PC-9 (cell line): ENCODE measurements at regions not wholly inside any gene's neighbourhood (a gene's known extent, or its start where the extent isn't known, plus 50 kb on each side); places are given as distances from the start of the nearest gene placed in this dataset.

Experiments
- BruUV-seq: library from RNA; stranded (reverse); fragments of 400-500 nt; replicated peaks from 2 replicates; lab custom pipeline; 2021; lab: Mats Ljungman, UMichigan
- CTCF ChIA-PET: fragments of 300-600 bp; sonication (Branson Sonifier 250); formaldehyde crosslinking; loops from one replicate; lab custom pipeline; 2022; ENCODE audit warnings: antibody characterized with exemption; lab: Charles Lee
- POLR2A ChIA-PET: fragments of 300-600 bp; sonication (Branson Sonifier 250); formaldehyde crosslinking; loops from one replicate; lab custom pipeline; 2022; ENCODE audit warnings: antibody characterized with exemption; ENCODE audit not compliant: unreplicated experiment; lab: Charles Lee
- DNase-seq, 2 experiments: peaks; one replicate each; pipeline versions ENCODE4 v3.0.0 to v3.0.0-alpha.2; 2015 to 2022; ENCODE audit warnings: mixed read lengths in 1 of 2
- H2AFZ ChIP-seq: fragments of 200-600 bp; sonication (generic); 2 replicates; pipeline ENCODE4 v1.8.1; 2017; ENCODE audit warnings: antibody characterized with exemption
- H3F3A ChIP-seq: fragments of 200-600 bp; sonication (generic); 2 replicates; pipeline ENCODE4 v1.8.1; 2017; ENCODE audit warnings: antibody characterized with exemption, mild to moderate bottlenecking, low read depth; ENCODE audit not compliant: insufficient read depth
- H3K27ac ChIP-seq: fragments of 200-600 bp; sonication (generic); 2 replicates; pipeline ENCODE4 v1.6.1; 2016; ENCODE audit warnings: mixed run types
- H3K27me3 ChIP-seq: fragments of 200-600 bp; sonication (generic); 2 replicates; pipeline ENCODE4 v1.6.1; 2016; ENCODE audit warnings: low read depth, mixed run types; ENCODE audit not compliant: insufficient read depth
- H3K36me3 ChIP-seq: fragments of 200-600 bp; sonication (generic); 2 replicates; pipeline ENCODE4 v1.6.1; 2016; ENCODE audit warnings: low read depth, mixed run types
- H3K4me1 ChIP-seq: fragments of 200-600 bp; sonication (generic); replicated peaks from 2 replicates; pipeline ENCODE4 v1.6.1; 2016; ENCODE audit warnings: mixed run types; ENCODE audit not compliant: insufficient read depth
- H3K4me2 ChIP-seq: fragments of 200-600 bp; sonication (generic); 2 replicates; pipeline ENCODE4 v1.6.1; 2017; ENCODE audit warnings: mixed run types
- H3K4me3 ChIP-seq: fragments of 200-600 bp; sonication (generic); 2 replicates; pipeline ENCODE4 v1.6.1; 2016; ENCODE audit warnings: mixed run types
- H3K79me2 ChIP-seq: fragments of 200-600 bp; sonication (generic); 2 replicates; pipeline ENCODE4 v1.6.1; 2017; ENCODE audit warnings: low read depth, mixed run types
- H3K9me2 ChIP-seq: fragments of 200-600 bp; sonication (generic); 2 replicates; pipeline ENCODE4 v1.8.1; 2017; ENCODE audit warnings: mild to moderate bottlenecking; ENCODE audit not compliant: insufficient read depth
- H3K9me3 ChIP-seq: fragments of 200-600 bp; sonication (generic); 2 replicates; pipeline ENCODE4 v1.8.1; 2016; ENCODE audit warnings: low read depth; ENCODE audit not compliant: insufficient read depth
- H4K20me1 ChIP-seq: fragments of 200-600 bp; sonication (generic); 2 replicates; pipeline ENCODE4 v1.8.1; 2017; ENCODE audit not compliant: insufficient read depth
- EZH2 ChIP-seq: fragments of 200-600 bp; sonication (generic); IDR thresholded peaks from 2 replicates; pipeline ENCODE4 v1.8.0; 2017; ENCODE audit warnings: antibody characterized with exemption, low read depth
- intact Hi-C: fragments of 100-400 bp; cut with micrococcal nuclease; formaldehyde crosslinking; loops from one replicate; pipeline ENCODE4 v1.10.0; 2022; ENCODE audit not compliant: unreplicated experiment
- TF ChIP-seq, protein P1 (sequence below): fragments of 200-600 bp; sonication (generic); conservative IDR thresholded peaks from 2 replicates; pipeline ENCODE4 v1.6.1; 2017; ENCODE audit warnings: mixed run types, antibody characterized with exemption, mild to moderate bottlenecking, moderate library complexity

DNA sequence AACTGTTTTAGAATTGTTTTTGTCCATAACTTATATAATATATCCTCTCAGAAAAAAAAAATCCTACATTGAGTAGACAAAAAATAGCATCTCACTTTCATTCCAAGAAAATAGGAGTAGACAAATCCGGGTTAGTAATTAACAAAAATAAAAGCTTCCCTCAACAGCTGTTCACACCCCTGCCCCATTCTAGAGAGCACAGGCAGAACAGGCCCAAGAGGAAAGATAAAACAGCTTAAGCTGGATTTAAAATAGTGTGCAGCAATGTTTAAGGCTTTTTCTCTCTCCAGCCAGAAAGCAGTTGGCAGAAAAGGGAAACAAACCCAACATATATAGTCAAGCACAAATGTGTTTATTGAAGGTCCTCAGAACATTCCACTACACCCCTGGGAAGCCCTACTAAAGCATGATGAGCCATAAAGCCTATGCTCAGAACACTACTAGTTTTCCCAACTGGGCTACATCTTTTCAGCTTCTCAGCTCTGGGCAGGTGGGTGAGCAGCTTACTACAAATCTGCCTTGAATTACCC lies 189.9 kb downstream of the MTERF1 start:
- no peaks in the 10 kb centered on the region for H4K20me1 ChIP-seq
- CTCF ChIA-PET = interaction anchor here (0.5 kb wide), 1 partner anchor 1104 kb away, joined by 6 read pairs; no protein-coding TSS in a partner anchor
- no peak overlapping the region for H3K27ac ChIP-seq
- no peaks in the 10 kb centered on the region for H3K9me3 ChIP-seq
- DNase-seq = no peak
- H3K9me2 ChIP-seq = no peaks in the 10 kb centered on the region
- H3K4me2 ChIP-seq = no peak overlapping the region
- intact Hi-C loops = no loop called here
- H3F3A ChIP-seq = no peaks in the 10 kb centered on the region
- BruUV-seq = no TSS peak
- H3K79me2 ChIP-seq = no peaks in the 10 kb centered on the region
- POLR2A ChIA-PET = no interaction called here
- no peak overlapping the region for H2AFZ ChIP-seq
- no peak overlapping the region for H3K4me3 ChIP-seq
- H3K27me3 ChIP-seq = no peaks in the 10 kb centered on the region
- H3K4me1 ChIP-seq = no peaks in the 10 kb centered on the region
- H3K36me3 ChIP-seq = no peaks in the 10 kb centered on the region
- TF ChIP-seq EZH2 = no peak
- TF ChIP-seq, protein P1, sequence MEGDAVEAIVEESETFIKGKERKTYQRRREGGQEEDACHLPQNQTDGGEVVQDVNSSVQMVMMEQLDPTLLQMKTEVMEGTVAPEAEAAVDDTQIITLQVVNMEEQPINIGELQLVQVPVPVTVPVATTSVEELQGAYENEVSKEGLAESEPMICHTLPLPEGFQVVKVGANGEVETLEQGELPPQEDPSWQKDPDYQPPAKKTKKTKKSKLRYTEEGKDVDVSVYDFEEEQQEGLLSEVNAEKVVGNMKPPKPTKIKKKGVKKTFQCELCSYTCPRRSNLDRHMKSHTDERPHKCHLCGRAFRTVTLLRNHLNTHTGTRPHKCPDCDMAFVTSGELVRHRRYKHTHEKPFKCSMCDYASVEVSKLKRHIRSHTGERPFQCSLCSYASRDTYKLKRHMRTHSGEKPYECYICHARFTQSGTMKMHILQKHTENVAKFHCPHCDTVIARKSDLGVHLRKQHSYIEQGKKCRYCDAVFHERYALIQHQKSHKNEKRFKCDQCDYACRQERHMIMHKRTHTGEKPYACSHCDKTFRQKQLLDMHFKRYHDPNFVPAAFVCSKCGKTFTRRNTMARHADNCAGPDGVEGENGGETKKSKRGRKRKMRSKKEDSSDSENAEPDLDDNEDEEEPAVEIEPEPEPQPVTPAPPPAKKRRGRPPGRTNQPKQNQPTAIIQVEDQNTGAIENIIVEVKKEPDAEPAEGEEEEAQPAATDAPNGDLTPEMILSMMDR = no peak

DNA sequence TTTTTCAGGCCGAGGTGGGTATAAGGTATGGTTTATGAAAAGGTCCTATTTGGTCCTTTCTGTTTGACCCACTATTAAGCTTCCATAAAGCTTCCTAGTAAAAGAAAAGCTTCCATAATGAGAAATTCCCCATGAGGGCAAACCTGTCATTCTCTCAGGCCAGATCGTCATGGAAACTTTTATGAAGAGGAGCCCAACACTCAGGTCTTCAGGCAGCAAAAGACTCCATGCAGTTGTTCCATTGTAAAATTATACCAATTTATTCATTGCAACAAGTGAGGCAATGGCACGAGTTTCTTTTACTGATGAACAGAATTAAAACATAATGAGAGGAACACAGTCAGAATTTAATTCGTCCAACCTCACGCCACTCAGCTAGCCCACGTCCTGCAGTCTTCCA lies 188.6 kb downstream of the MTERF1 start:
- no peak overlapping the region for H3K4me2 ChIP-seq
- H3K36me3 ChIP-seq = no peaks in the 10 kb centered on the region
- TF ChIP-seq, protein P1 = no peak
- TF ChIP-seq EZH2 = no peak
- H3K79me2 ChIP-seq = no peaks in the 10 kb centered on the region
- H3K27ac ChIP-seq = no peak overlapping the region
- no peak overlapping the region for H3K4me3 ChIP-seq
- ChIA-PET POLR2A (no interaction called here), CTCF (no interaction called here)
- intact Hi-C loops = no loop called here
- no peaks in the 10 kb centered on the region for H3K4me1 ChIP-seq
- BruUV-seq = no TSS peak
- no peaks in the 10 kb centered on the region for H4K20me1 ChIP-seq
- no peak for DNase-seq
- 0 out of 2 replicates have a peak, but pooled peaks cover 5% of the 10 kb centered on the region for H3K9me2 ChIP-seq
- H3K27me3 ChIP-seq = no peaks in the 10 kb centered on the region
- no peaks in the 10 kb centered on the region for H3K9me3 ChIP-seq
- no peak overlapping the region for H2AFZ ChIP-seq
- no peaks in the 10 kb centered on the region for H3F3A ChIP-seq

DNA sequence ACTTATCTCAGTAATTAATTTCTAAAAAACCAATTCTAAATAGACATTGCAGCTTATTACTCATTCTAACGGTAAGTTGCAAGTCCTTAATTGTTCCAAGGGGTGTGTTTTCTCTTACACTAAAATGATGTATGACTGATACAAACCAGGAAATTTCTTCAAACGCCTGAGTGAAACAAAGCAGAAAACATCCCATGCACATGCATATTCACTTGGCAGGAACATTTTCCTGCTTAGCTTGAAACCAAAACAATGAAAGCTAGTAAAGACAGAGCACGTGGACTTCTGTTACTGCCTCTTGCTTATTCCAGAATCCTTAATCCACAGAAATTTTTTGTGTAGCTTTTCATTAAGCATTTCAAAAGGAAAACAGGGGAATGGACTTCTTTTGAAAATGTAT lies 187.7 kb downstream of the MTERF1 start:
- Histone ChIP-seq H3K9me2 (0 out of 2 replicates have a peak, but pooled peaks cover 5% of the 10 kb centered on the region), H3K9me3 (no peaks in the 10 kb centered on the region), H3K79me2 (no peaks in the 10 kb centered on the region), H3K4me3 (no peak overlapping the region), H3F3A (no peaks in the 10 kb centered on the region), H3K4me2 (no peak overlapping the region), H3K27ac (no peak overlapping the region), H3K27me3 (no peaks in the 10 kb centered on the region), H4K20me1 (no peaks in the 10 kb centered on the region), H2AFZ (no peak overlapping the region), H3K4me1 (no peaks in the 10 kb centered on the region), H3K36me3 (no peaks in the 10 kb centered on the region)
- POLR2A ChIA-PET = no interaction called here
- CTCF ChIA-PET = no interaction called here
- DNase-seq = no peak
- BruUV-seq = no TSS peak
- intact Hi-C loops = no loop called here
- TF ChIP-seq, protein P1 = no peak
- TF ChIP-seq EZH2 = no peak
